NCI-H226 (cell line): ENCODE measurements at regions not wholly inside any gene's neighbourhood (a gene's known extent, or its start where the extent isn't known, plus 50 kb on each side); places are given as distances from the start of the nearest gene placed in this dataset.

ENCODE experiments used
- DNase-seq: peaks from one replicate; pipeline ENCODE4 v3.0.0-alpha.2; 2015

- DNase-seq: no peak
These were observed 113.0 kb upstream of the CDH4 start for GRCh38 chr20:61139031-61139430.

DNA sequence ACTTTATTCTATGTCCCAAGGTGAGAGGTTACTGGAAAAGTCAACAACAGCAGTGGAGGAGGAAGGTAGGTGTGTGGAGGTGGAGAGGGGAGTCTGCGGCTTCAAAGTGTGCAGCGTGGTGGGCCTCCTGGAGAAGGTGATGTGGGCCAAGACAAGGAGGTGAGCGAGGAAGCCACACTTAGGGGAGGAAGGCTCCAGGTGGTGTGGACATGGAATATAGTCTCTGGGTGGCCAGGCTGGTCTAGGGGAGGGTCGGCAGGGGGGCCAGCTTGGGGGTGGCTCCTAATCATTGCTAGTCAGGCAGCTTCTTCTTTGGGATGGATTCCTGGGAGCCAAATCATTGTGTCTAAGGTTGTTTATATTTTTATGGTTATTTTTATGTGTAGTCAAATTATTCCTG is 111.5 kb upstream of the CDH4 start:
- DNase-seq: no peak

GRCh38 chr20:61146023-61146422 is 106.0 kb upstream of the CDH4 start:
- DNase-seq: no peak

DNA sequence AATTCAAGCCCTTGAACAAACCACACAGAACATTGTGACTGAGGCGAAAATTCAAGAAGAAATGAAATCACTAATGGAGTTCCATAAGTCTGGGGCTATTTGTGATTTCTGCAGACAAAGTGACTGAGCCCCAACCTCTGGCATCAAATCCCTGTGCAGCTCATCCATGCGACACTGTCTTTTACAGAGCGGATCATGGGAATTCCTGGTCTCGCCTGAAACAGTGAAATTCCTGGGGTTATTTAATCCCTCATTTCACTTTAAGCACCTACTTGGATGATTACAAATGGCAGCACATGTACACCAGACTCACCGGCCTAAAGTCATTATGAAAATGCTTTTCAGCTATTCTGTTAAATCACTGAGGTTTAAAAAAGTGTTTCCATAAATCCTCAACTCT is 102.4 kb upstream of the CDH4 start:
- no peak for DNase-seq

DNA sequence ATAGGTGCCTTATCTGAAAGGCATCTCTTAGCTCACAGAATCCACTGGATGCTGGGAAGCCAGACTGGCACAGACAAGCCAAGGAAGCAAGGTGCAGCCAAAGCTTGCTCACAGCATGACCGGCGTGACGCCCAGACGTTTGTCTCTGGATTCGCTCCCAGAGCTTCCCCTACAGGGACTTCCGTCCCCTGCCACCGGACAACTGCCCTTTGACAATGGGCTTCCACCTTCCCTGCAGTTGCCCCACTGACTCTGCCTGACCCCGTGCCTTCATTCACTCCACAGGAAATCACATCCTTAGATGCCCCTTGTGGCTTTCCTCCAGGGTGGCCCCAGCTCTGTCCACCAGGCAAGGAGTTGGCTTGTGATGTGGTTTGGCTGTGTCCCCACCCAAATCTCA is 94.8 kb upstream of the CDH4 start:
- no peak for DNase-seq

DNA sequence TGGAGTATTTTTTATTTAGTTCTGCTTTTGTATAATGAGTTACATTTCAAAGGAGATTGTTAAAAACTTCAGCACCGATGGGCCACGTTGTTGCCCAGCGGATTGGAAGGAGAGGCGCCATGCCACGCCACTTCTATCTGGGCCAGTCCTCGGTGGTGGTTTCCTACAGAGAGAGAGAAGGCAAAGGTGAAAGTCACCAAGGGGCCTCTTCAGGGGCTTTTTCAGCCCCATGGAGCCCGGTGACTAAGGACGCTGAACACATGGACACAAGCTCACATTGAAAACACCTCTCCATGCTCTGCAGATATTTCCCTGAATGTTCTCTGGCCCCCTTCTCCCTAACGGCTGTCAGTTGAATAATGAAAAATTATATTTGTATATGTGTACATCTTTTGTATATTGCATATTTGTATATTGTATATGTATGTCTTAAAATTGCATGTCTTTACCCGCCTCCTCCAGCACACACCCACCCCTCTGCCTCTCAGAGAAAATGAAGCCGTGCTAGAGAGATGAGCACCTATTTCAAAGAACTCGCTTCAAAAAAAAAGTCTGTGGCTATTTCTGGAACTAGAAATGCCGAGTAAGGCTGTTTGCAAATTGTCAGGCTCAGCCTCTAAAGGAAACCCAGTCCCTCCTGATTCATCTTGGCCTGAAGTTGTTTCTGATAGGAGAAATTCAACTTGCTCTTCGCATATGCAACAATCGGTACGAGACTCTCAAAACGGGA is 91.9 kb upstream of the CDH4 start:
- no peak for DNase-seq

DNA sequence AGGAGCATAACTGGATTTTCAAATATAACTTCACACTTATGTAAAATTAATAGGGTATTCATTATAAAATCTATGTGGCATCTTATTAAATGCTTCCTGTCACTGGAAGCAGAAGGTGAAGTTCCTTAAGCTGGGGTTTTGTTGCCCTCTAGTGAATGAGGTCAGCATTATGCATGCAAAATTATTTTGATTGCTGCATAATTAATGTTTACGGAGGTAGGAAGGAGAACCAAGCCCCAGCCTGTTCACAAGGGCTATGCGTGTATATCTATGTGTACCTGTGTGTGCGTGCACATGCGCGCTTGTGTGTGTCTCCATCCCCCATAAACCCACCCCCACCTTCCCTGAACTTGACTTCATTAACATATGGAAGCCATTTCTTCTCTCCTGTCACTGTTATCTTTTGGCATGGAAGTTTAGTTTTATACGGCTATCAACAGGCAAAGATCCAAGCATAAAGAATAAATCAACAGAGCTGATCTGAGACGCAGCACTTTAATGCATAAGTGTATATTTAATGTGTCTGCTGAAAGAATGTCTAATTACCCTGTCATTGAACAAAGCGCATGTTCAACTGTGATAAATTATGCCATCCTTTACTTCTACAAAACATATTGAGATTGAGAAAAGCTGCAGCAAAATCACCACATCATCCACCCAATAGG is 90.2 kb upstream of the CDH4 start:
- no peak for DNase-seq

DNA sequence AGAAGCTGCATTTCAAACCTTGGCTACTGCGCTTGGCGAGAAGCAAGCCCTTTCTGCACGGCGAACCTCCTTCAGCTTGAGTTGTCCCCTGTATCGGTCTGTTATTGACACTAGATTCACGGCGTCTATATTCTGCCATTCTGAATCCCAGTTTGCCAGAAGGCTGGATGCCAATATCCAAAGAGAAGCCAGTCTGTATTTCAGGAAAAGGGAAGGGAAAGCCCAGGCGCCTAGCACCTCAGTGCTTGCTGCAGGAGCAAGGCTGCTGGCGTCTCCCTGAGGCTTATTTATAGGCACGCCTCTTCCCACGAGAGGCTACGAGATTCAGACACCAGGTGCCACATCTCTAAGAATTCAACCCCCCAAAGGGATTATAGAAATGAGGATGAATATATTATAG is 89.6 kb upstream of the CDH4 start:
- DNase-seq: no peak

GRCh38 chr20:61163031-61163430 is 89.0 kb upstream of the CDH4 start:
- DNase-seq: no peak

- peak; percentile 23 for DNase-seq
These were observed 85.7 kb upstream of the CDH4 start for GRCh38 chr20:61166324-61166723.

DNA sequence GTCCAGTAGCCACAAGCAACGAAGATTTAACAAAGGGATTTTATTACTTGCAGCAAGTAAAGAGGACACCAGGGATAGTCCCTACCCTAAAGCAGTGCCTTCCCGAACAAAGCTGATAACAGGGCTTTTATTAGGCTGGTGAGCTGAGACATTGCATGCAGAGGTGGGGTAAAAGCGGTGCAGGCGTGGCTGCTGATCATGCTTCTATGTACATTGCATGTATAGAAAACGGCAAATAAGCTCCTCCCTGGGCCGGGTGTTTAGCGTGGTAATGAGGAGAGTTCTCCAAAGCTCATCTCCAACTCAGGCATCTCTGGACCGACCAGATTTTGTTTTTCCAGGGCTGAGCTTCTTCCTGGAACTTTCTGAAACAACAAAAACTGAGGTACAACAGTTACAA is 83.5 kb upstream of the CDH4 start:
- no peak for DNase-seq

GRCh38 chr20:61169874-61170273 is 82.2 kb upstream of the CDH4 start:
- DNase-seq: no peak

- DNase-seq: no peak
These were observed 81.4 kb upstream of the CDH4 start for GRCh38 chr20:61170496-61171320.

GRCh38 chr20:61173267-61173666 is 78.8 kb upstream of the CDH4 start:
- DNase-seq: no peak

DNA sequence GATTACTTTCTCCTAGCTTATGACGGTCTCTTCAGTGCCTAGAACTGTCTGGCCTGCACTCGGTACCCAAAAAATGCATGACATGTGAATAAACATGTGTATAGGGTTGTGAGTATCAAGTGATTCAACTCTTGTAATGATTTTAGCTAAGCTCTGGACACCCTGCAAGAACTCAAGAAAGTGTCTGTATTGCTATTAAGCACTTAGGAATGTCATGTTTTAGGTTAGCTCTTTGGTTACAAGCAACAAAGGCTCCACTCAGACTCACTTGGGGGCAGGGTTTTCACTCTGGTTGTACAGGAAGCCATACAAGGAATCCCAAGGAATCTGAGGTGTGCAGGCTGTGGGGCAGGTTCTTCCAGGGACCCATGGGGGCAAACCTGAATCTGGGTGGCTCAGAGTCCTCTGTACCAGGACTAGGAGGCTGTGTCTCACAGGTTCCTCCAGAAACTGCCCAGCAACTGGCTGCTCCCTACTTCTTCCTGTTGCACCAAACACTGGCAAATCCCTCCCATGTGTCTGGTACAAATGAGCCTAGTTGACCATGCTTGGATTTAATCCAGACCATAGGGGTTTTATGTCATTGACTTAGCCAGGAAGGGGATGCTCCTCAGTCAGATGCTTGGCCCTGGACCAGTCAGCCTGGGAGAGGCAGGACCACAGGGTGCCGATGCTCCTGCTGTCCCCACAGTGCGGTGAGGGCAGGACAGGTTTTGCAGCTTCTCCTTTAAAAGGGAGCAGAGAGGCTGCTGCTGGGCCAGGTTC is 77.9 kb upstream of the CDH4 start:
- no peak for DNase-seq

- no peak for DNase-seq
These were observed 75.2 kb upstream of the CDH4 start for GRCh38 chr20:61176874-61177273.

DNA sequence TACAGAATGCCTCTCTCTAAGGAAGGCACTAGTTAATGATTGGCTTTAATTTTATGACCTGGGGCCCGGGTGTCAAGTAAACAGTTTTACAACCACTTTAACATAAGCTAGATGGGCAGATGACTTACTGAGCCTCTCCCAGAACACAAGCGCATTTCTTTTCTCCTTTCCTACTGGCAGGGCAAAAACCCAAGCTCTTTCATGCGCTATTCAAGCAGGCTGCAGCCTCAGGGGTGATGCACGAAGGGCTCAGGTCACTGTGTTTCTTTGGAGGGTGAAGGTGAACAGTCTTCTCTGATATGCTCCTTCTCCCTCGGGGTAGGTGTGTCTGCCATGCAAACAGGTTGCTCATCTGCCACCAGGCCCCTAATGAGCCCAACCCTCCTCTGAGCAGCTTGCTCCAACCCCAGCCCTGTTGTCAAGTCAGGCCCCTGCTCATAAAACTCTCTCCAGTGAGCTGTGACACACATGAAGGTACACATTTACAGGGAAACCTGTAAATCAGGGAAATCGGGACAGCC is 73.5 kb upstream of the CDH4 start:
- DNase-seq: no peak

- no peak for DNase-seq
These were observed 67.9 kb upstream of the CDH4 start for GRCh38 chr20:61184194-61184593.

GRCh38 chr20:61185181-61185580 is 66.9 kb upstream of the CDH4 start:
- DNase-seq: no peak

DNA sequence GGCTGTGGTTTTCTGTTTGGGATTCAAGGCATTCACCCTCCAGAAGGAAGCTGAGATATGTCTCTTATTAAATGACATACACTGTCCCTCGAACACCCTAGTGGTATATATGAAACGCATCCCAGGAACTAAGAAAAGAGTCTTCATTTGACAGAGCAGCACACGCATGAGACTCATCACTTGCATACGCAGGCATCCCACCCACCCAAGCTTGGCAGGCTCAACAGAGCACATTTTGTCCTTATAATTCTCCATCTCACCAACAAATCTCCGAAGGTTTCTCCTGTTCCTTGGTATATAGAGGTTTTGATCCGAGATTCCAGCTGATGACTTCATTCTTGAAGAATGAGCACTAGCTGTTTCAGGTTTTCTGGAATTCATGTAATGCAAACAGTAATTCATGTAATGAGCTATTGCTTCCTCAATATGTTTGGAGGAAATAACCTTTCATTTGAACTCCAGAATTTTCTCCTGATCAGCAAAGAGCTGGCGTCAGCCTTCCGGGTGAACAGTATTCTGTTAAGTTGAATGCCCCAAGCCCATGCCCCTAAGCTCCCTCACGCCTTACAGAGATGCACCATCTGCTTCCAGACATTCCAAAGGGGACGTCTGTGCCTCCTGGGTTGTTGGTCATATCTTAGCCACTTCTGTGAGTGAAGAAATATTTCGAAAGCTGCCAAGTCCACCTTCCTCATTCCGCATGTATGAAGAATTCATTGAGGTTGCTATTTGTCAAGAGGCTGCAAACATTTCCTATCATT is 66.0 kb upstream of the CDH4 start:
- DNase-seq: peak; percentile 98

GRCh38 chr20:61186771-61187472 is 65.1 kb upstream of the CDH4 start:
- DNase-seq: peak; percentile 40

DNA sequence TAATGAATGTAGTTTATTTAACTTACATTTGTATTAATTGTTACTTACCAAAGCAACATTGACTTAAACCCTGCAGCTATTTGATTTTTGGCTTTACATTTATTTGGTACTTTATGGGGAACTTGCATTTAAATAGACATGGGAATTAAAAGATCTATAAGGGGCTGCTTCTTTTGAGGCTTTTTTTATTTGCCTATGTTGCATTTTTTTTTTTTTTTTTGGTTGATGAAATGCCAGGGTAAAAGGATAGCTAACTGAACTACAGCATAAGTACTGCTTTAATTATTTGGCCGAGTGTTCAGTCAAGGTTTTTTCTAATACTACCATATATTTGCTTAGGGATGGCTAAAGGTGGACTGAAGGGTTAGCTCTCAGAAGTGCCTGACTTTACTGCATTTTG is 62.5 kb upstream of the CDH4 start:
- DNase-seq: no peak
